HEK293T (cell line): ENCODE measurements at regions not wholly inside any gene's neighbourhood (a gene's known extent, or its start where the extent isn't known, plus 50 kb on each side); places are given as distances from the start of the nearest gene placed in this dataset.

Experiments
- CTCF ChIA-PET: fragments of 350-600 bp; formaldehyde crosslinking; extraction: SDS; loops from one replicate; lab custom pipeline; 2021; ENCODE audit warnings: antibody characterized with exemption, inconsistent platforms; lab: Yijun Ruan, JAX
- POLR2A ChIA-PET: fragments of 350-600 bp; formaldehyde crosslinking; extraction: SDS; loops from one replicate; lab custom pipeline; 2020; ENCODE audit warnings: antibody characterized with exemption, inconsistent platforms; lab: Yijun Ruan, JAX
- DNase-seq: peaks from one replicate; pipeline ENCODE4 v3.0.0; 2012; ENCODE audit warnings: mixed read lengths; ENCODE audit errors: extremely low spot score
- ARNT ChIP-seq: fragments of 450-650 bp; IDR thresholded peaks from 2 replicates; pipeline ENCODE4 v1.6.1; 2017; ENCODE audit warnings: mild to moderate bottlenecking
- BHLHE40 ChIP-seq: fragments of 450-650 bp; IDR thresholded peaks from 2 replicates; pipeline ENCODE4 v1.6.1; 2016; ENCODE audit warnings: mild to moderate bottlenecking, moderate library complexity, borderline replicate concordance
- CTBP1 ChIP-seq: fragments of 450-650 bp; IDR thresholded peaks from 2 replicates; pipeline ENCODE4 v1.6.1; 2016; ENCODE audit warnings: borderline replicate concordance
- ELF4 ChIP-seq: fragments of 450-650 bp; IDR thresholded peaks from 2 replicates; pipeline ENCODE4 v1.6.1; 2017; ENCODE audit warnings: antibody characterized with exemption
- FOXA1 ChIP-seq: fragments of 450-650 bp; IDR thresholded peaks from 2 replicates; pipeline ENCODE4 v1.6.1; 2016; ENCODE audit warnings: mild to moderate bottlenecking
- FOXK2 ChIP-seq: fragments of 450-650 bp; IDR thresholded peaks from 2 replicates; pipeline ENCODE4 v1.6.1; 2016; ENCODE audit warnings: mild to moderate bottlenecking
- FOXM1 ChIP-seq: fragments of 450-650 bp; IDR thresholded peaks from 2 replicates; pipeline ENCODE4 v1.6.1; 2017; ENCODE audit warnings: mild to moderate bottlenecking, borderline replicate concordance
- HDGF ChIP-seq: fragments of 450-650 bp; IDR thresholded peaks from 2 replicates; pipeline ENCODE4 v1.6.1; 2017; ENCODE audit warnings: antibody characterized with exemption, borderline replicate concordance
- L3MBTL2 ChIP-seq: fragments of 450-650 bp; conservative IDR thresholded peaks from 2 replicates; pipeline ENCODE4 v1.6.1; 2016; ENCODE audit warnings: mild to moderate bottlenecking
- LEF1 ChIP-seq: fragments of 450-650 bp; IDR thresholded peaks from 2 replicates; pipeline ENCODE4 v1.6.1; 2017; ENCODE audit warnings: mild to moderate bottlenecking, borderline replicate concordance
- NFRKB ChIP-seq: fragments of 450-650 bp; IDR thresholded peaks from 2 replicates; pipeline ENCODE4 v1.6.1; 2016; ENCODE audit warnings: mild to moderate bottlenecking, moderate library complexity
- PKNOX1 ChIP-seq: fragments of 450-650 bp; IDR thresholded peaks from 2 replicates; pipeline ENCODE4 v1.6.1; 2016
- SP1 ChIP-seq: fragments of 450-650 bp; IDR thresholded peaks from 2 replicates; pipeline ENCODE4 v1.6.1; 2017
- SUZ12 ChIP-seq: fragments of 450-650 bp; IDR thresholded peaks from 2 replicates; pipeline ENCODE4 v1.6.1; 2016; ENCODE audit warnings: mild to moderate bottlenecking
- TARDBP ChIP-seq: fragments of 450-650 bp; IDR thresholded peaks from 2 replicates; pipeline ENCODE4 v1.6.1; 2016
- ZNF384 ChIP-seq: fragments of 450-650 bp; IDR thresholded peaks from 2 replicates; pipeline ENCODE4 v1.6.1; 2016

- TF ChIP-seq SP1 (no peak), ELF4 (no peak), L3MBTL2 (no peak), ZNF384 (no peak), FOXM1 (no peak), ARNT (no peak), NFRKB (no peak), PKNOX1 (no peak), FOXK2 (no peak), SUZ12 (no peak), CTBP1 (no peak), BHLHE40 (no peak), TARDBP (no peak), HDGF (no peak), FOXA1 (no peak), LEF1 (no peak)
- ChIA-PET POLR2A (interaction anchor here (0.6 kb wide), 1 partner anchor 32 kb away, joined by 3 read pairs; no protein-coding TSS in a partner anchor), CTCF (no interaction called here)
- no peak for DNase-seq
Observed at GRCh38 chr20:6693178-6693807, 74.2 kb upstream of the BMP2 start.

GRCh38 chr20:6692566-6693173, 74.8 kb upstream of the BMP2 start:
- TF ChIP-seq FOXK2 (no peak), FOXA1 (no peak), ELF4 (no peak), FOXM1 (no peak), PKNOX1 (no peak), HDGF (no peak), SP1 (no peak), BHLHE40 (no peak), L3MBTL2 (no peak), NFRKB (no peak)
- CTCF ChIA-PET, result no interaction called here
- DNase-seq, result no peak
- POLR2A ChIA-PET, result interaction anchor here (0.6 kb wide), 1 partner anchor 32 kb away, joined by 3 read pairs; no protein-coding TSS in a partner anchor

- no peak for DNase-seq
- CTCF ChIA-PET, result no interaction called here
- POLR2A ChIA-PET, result no interaction called here
- TF ChIP-seq NFRKB, result no peak
- no peak for TF ChIP-seq HDGF
- no peak for TF ChIP-seq ARNT
- no peak for TF ChIP-seq PKNOX1
- TF ChIP-seq ELF4, result no peak
- TF ChIP-seq BHLHE40, result no peak
- TF ChIP-seq SP1, result no peak
- TF ChIP-seq FOXK2, result no peak
- no peak for TF ChIP-seq ZNF384
- TF ChIP-seq L3MBTL2, result no peak
- no peak for TF ChIP-seq FOXA1
- TF ChIP-seq TARDBP, result no peak
- no peak for TF ChIP-seq CTBP1
- no peak for TF ChIP-seq FOXM1
- no peak for TF ChIP-seq LEF1
- TF ChIP-seq SUZ12, result no peak
Observed at GRCh38 chr20:6691516-6691915, 76.0 kb upstream of the BMP2 start.

GRCh38 chr20:6689339-6689973, 78.0 kb upstream of the BMP2 start:
- DNase-seq, result no peak
- TF ChIP-seq TARDBP (no peak), FOXK2 (no peak), ARNT (no peak), CTBP1 (no peak), PKNOX1 (no peak)
- ChIA-PET CTCF (no interaction called here), POLR2A (no interaction called here)

- DNase-seq, result no peak
- ChIA-PET CTCF (no interaction called here), POLR2A (no interaction called here)
- no peak for TF ChIP-seq ZNF384
- TF ChIP-seq CTBP1, result no peak
- TF ChIP-seq BHLHE40, result no peak
- no peak for TF ChIP-seq SUZ12
- TF ChIP-seq TARDBP, result no peak
- TF ChIP-seq FOXM1, result no peak
- no peak for TF ChIP-seq PKNOX1
- no peak for TF ChIP-seq FOXK2
- no peak for TF ChIP-seq HDGF
- no peak for TF ChIP-seq NFRKB
- TF ChIP-seq LEF1, result no peak
- no peak for TF ChIP-seq ELF4
- no peak for TF ChIP-seq ARNT
- no peak for TF ChIP-seq FOXA1
Observed at GRCh38 chr20:6686171-6686570, 81.3 kb upstream of the BMP2 start.
